HG03439 (cell line): ENCODE measurements at regions not wholly inside any gene's neighbourhood (a gene's known extent, or its start where the extent isn't known, plus 50 kb on each side); places are given as distances from the start of the nearest gene placed in this dataset.

Experiments used
- ATAC-seq: cut with Tn5 transposase; IDR thresholded peaks from one replicate; pipeline ENCODE4 v1.9.1; 2021; ENCODE audit warnings: mild to moderate bottlenecking, moderate library complexity; ENCODE audit not compliant: unreplicated experiment

DNA sequence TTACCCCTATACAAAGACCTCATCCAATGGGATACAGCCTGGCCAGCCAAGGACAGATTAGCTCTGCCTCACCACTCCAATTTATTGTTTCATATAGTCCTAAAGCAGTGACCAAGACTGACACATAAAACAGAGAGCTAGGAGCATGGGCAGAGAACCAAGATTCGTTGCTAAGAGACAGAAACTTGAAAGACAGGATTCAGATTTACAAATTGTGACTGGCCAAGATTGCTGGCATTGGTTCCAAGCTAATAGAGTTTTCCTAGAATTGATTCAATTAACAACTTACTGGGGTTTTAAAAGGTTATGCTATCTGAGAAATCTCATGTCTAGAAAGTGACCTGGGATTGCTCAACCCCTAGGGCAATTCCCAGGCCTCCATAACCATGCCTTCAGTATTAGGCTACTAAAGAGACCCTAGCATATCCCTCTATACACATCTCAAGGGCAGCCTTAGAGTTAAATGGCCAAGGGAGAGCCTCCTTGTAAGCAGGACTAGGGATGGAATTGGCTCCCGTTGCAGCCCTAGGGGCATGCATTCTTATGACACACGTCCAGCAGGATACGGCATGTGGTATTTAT is 75.6 kb downstream of the ICOS start:
- ATAC-seq: no peak

DNA sequence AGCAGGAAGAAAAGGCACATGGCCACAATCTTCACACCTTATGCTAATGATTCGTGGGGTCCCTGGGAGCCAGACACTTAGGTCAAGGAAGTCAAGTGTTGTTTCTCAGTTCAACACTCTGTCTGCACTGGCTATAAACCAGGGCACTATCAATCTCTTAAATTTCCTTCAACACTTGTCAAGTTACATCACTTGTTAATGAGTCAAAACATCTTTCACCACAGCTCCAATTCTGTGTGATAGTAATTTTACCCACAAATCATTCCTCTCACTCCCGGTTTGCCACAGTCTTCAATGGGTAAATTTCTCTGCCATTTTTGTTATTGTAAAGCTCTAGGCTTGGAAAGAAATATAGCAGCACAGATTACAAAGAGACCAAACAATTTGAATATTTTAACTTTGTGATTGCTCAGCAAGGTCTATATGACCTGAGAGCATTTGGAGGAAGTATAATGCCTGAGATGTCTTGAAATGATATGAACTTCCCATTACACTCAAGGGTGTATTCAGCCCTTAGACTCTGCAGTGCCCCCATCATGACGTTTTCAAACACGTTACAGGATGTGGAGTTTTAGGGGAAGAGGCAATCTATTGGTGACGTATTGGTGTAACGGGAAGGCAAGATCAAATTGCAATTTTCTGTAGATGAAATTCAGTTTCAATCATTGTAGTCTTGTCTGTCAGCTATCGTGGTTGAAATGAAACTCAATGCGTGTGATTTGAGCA is 78.7 kb downstream of the ICOS start:
- ATAC-seq: no peak

DNA sequence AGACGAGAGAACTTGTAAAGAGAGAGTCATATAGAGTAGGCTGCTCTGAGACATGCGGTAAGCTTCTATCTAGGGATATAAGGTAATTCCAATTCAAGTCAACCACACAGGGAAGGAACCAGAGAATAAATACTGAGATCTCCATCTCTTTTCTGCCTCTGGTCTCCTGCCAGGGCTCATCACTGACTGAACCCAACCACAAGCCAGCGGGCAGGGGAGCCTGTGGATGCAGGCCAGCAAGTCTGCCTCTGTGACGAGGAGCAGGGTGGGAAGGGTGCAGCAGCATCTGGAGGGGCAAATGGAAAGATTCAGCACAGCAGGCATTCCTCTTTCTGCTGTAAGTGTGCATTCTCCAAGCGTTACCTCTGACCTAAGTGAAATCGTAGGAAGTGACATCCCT is 82.2 kb downstream of the ICOS start:
- ATAC-seq: no peak

- ATAC-seq: no peak
These were observed 83.3 kb downstream of the ICOS start for GRCh38 chr2:204019572-204020501.

DNA sequence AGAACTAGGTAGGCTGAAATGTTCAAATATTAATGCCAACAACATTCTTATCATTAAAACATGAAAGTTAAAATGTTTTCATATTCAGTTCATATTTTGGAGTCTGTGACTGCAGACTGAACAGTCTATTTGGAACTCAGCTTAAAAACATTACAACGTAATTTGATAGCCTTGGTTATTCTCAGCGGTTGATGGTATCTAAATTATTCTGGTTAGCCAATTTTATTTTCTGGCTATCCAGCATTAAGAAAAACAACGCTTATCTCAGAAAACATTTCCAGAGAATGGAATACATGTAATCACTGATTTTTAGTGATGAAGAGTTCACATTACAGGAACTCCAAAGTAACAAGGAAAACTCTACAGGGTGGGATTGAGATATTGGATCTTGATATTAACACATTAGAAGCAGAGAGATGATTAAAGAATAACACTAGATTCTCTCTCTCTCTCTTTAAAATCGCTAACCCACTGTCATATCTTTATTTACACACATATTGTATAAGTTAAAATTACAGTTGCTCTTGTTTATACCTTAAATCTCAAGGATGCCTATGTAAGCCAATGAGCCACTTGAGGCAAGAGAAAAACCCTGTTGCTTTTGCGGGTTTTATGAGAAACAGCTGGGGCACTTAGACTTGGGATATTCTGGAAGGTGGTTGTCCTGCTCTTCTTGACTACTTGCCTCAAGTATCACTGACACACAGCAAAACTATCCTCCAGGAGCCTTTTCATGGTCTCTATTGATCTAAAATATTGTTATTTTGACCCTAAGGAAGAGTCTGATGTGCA is 84.9 kb downstream of the ICOS start:
- ATAC-seq: no peak

- no peak for ATAC-seq
These were observed 86.0 kb downstream of the ICOS start for GRCh38 chr2:204022550-204022949.

- no peak for ATAC-seq
These were observed 86.5 kb downstream of the ICOS start for GRCh38 chr2:204023088-204023487.

DNA sequence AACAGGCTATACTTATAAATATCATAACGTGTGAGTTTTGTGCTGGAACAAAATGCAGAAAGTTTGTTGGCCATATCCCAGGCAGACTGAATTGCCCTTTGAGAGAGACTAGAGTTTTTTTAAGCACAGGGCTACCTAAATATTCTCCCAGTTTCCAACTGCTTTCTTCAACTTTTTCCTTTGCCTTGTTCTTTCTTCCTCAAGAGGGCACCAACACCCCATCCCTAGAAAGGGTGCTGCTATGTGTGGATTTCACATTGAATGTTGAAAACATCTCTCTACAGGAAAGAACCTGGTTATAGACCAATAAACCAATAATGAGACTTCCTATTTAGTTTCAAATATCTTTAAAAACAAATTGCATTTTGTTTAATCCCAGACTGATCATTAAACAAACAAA is 87.9 kb downstream of the ICOS start:
- no peak for ATAC-seq

DNA sequence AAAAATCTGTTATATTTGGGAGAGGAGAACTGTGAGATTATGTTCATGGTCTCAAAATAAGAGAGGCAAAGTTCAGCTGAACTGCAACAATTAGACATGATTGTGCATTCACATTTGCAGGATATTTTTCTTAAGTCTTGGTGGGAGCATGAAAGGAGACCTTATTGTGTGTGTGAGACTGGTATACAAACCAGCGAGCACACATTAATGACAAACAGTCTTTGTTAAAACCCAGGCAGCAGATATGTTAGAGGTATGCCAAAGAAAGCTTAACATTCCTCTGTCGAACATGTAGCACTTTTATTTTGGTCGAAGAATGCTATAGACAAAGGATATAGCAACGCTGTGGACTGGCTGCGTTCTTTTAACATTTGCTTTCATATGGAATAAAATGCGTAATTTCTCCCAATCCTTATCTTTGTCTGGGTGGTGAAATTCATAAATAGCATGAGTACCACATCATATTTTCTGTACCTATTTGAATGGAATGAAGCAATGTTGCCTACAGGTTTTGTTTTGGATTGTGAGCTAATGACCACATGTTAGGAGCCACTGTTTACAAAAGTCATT is 88.4 kb downstream of the ICOS start:
- no peak for ATAC-seq

DNA sequence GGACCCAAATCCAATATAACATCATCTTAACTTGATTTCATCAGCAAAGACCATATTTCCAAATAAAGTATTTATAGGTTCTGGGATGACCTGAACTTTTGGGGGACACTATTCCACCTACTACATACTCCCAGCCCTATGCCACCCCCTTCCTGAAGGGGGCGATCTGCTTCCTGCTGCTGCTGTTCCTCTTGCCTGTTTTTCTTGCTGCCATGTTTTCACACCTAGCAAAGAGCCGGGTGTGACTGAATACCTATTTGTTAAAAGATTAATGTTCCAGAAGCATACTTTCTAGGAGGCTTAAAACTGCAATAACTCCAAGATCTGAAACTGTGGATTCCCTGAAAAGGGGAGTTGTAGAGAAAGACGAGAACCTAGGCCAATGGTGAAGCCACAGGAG is 89.7 kb downstream of the ICOS start:
- ATAC-seq: no peak

DNA sequence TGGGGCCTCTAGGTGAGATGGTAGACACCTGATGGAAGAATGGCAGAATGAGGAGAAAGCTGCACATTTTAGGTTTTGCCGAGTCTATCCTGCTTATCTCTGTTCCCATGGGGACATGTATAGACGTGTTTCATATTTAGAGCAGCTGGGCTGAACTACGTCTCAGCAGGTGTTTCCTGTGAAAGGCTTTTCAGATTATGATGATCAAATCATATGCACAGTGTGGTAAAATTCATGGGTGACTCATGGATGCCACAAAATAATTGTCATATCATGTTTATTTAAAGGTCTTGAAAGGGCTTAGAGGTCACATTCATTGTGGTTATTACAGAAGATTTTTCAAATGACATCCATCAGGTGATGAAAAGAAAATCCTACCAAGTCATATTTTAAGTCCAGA is 90.5 kb downstream of the ICOS start:
- ATAC-seq: peak; percentile 84

- no peak for ATAC-seq
These were observed 93.8 kb downstream of the ICOS start for GRCh38 chr2:204030322-204030721.

GRCh38 chr2:204031056-204031455 is 94.5 kb downstream of the ICOS start:
- ATAC-seq: no peak

DNA sequence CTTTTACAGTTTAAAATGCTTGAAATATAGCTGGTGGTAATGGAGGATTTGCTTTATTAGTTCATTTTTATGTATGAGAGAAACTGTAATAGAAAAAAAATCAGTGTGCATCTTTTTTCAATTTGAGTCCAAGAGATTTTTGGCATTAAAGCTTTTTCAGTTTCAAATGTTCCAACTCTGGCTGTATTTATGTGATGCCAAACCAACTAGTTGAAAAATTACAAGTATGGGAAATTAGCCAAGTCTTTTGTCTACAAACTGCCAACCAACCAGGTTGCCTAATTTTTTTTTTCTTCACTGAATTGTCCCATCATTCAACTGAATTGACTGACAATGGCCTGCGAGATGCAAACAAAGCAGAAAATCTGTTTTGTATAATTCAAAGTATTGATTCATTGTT is 95.7 kb downstream of the ICOS start:
- no peak for ATAC-seq

GRCh38 chr2:204033611-204034495 is 97.3 kb downstream of the ICOS start:
- ATAC-seq: no peak

- no peak for ATAC-seq
These were observed 100.1 kb downstream of the ICOS start for GRCh38 chr2:204036706-204037105.

DNA sequence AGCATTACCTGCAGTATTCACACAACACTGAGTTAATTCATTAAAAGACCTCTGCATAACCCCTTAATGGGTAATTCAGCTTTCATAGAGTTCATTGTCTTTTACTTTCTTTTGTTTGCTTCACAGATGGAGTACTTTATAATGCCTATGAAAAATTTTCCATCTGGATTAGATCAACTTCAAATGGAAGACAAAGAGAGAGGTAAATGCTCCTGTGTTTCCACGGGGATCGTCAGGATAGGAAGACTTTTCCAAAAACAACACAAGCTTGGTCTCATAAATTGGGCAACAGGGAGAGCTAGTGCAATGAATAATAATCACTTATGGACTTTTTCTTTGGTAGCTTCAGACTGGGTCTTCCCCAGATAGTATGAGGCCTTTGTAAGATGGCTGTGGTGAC is 100.7 kb downstream of the ICOS start:
- no peak for ATAC-seq

GRCh38 chr2:204039298-204039838 is 102.8 kb downstream of the ICOS start:
- ATAC-seq: no peak

- no peak for ATAC-seq
These were observed 103.5 kb downstream of the ICOS start for GRCh38 chr2:204040016-204040415.
